GM19238 (cell line): ENCODE measurements at regions not wholly inside any gene's neighbourhood (a gene's known extent, or its start where the extent isn't known, plus 50 kb on each side); places are given as distances from the start of the nearest gene placed in this dataset.

Experiments
- DNase-seq: peaks from one replicate; pipeline ENCODE4 v3.0.0; 2011; ENCODE audit warnings: low spot score; ENCODE audit not compliant: insufficient read length

GRCh38 chr5:98482321-98483300, 290.9 kb upstream of the RGMB start:
- no peak for DNase-seq

GRCh38 chr5:98483301-98483685, 290.2 kb upstream of the RGMB start:
- DNase-seq, result no peak

- no peak for DNase-seq
Measured at GRCh38 chr5:98489021-98489420, 284.4 kb upstream of the RGMB start.

- DNase-seq, result no peak
Measured at GRCh38 chr5:98490348-98490747, 283.1 kb upstream of the RGMB start.

GRCh38 chr5:98492258-98492657, 281.2 kb upstream of the RGMB start:
- DNase-seq, result no peak

GRCh38 chr5:98497418-98497817, 276.0 kb upstream of the RGMB start:
- DNase-seq, result no peak

- no peak for DNase-seq
Measured at GRCh38 chr5:98498028-98498427, 275.4 kb upstream of the RGMB start.

GRCh38 chr5:98499892-98500291, 273.6 kb upstream of the RGMB start:
- no peak for DNase-seq

GRCh38 chr5:98500811-98501210, 272.7 kb upstream of the RGMB start:
- no peak for DNase-seq

- DNase-seq, result no peak
Measured at GRCh38 chr5:98503616-98504015, 269.8 kb upstream of the RGMB start.

- DNase-seq, result no peak
Measured at GRCh38 chr5:98504505-98504904, 269.0 kb upstream of the RGMB start.

GRCh38 chr5:98510143-98510985, 263.1 kb upstream of the RGMB start:
- no peak for DNase-seq

GRCh38 chr5:98513380-98513779, 260.1 kb upstream of the RGMB start:
- no peak for DNase-seq

- DNase-seq, result no peak
Measured at GRCh38 chr5:98514215-98514614, 259.2 kb upstream of the RGMB start.

GRCh38 chr5:98516701-98517100, 256.8 kb upstream of the RGMB start:
- no peak for DNase-seq

- no peak for DNase-seq
Measured at GRCh38 chr5:98517560-98518366, 255.7 kb upstream of the RGMB start.

- DNase-seq, result no peak
Measured at GRCh38 chr5:98518754-98519153, 254.7 kb upstream of the RGMB start.

- DNase-seq, result no peak
Measured at GRCh38 chr5:98519571-98519970, 253.9 kb upstream of the RGMB start.

GRCh38 chr5:98521821-98522220, 251.6 kb upstream of the RGMB start:
- no peak for DNase-seq

GRCh38 chr5:98524773-98525172, 248.7 kb upstream of the RGMB start:
- no peak for DNase-seq

GRCh38 chr5:98527846-98528245, 245.6 kb upstream of the RGMB start:
- DNase-seq, result no peak
